Endothelial cell of umbilical vein (primary cell): ENCODE measurements at regions not wholly inside any gene's neighbourhood (a gene's known extent, or its start where the extent isn't known, plus 50 kb on each side); places are given as distances from the start of the nearest gene placed in this dataset.

Experiments
- BruUV-seq: library from RNA; stranded (reverse); fragments of 400-500 nt; replicated peaks from 2 replicates; lab custom pipeline; 2021; lab: Mats Ljungman, UMichigan
- CTCF ChIA-PET: fragments of 300-600, 350-600 bp; sonication (Branson Sonifier 250); formaldehyde crosslinking; loops from one replicate; lab custom pipeline; 2021; ENCODE audit warnings: antibody characterized with exemption, inconsistent platforms; lab: Charles Lee
- POLR2A ChIA-PET: fragments of 300-600, 350-600 bp; sonication (Branson Sonifier 250); formaldehyde crosslinking; loops from one replicate; lab custom pipeline; 2021; ENCODE audit warnings: antibody characterized with exemption, inconsistent platforms; lab: Charles Lee
- DNase-seq: peaks from one replicate; pipeline ENCODE4 v3.0.0-alpha.2; 2011; ENCODE audit warnings: low read depth, low spot score
- FAIRE-seq: peaks from 2 replicates; lab custom pipeline; 2011; peaks lifted over from hg19 to GRCh38; lab: Jason Lieb, UNC
- H2AFZ ChIP-seq: 2 replicates; pipeline ENCODE4 v1.6.0; 2012; ENCODE audit warnings: low read depth, low read length, control low read depth, inconsistent platforms
- H3K27ac ChIP-seq: 2 replicates; pipeline ENCODE4 v1.5.1; 2011; ENCODE audit warnings: low read depth, mild to moderate bottlenecking, control low read depth, low read length, moderate library complexity; ENCODE audit not compliant: insufficient read depth
- H3K27me3 ChIP-seq, 2 experiments: 2 replicates each; pipeline versions ENCODE4 v1.6.0 to v1.6.1; 2011; ENCODE audit warnings: low read length in 2 of 2, mixed read lengths in 1 of 2; ENCODE audit not compliant: control insufficient read depth in 2 of 2, insufficient read depth in 2 of 2
- H3K36me3 ChIP-seq, 2 experiments: 2 replicates in 1 of 2; 3 replicates in 1 of 2; pipeline ENCODE4 v1.5.1; 2011; ENCODE audit warnings: low read length in 2 of 2, mild to moderate bottlenecking in 1 of 2, moderate library complexity in 1 of 2; ENCODE audit not compliant: control insufficient read depth in 2 of 2, insufficient read depth in 2 of 2; ENCODE audit errors: extremely low read depth in 1 of 2
- H3K4me1 ChIP-seq: 3 replicates; pipeline ENCODE4 v1.5.1; 2011; ENCODE audit warnings: mild to moderate bottlenecking, low read length; ENCODE audit not compliant: control insufficient read depth, insufficient read depth; ENCODE audit errors: extremely low read depth
- H3K4me2 ChIP-seq: 2 replicates; pipeline ENCODE4 v1.6.1; 2011; ENCODE audit warnings: low read length, control low read depth, mixed read lengths; ENCODE audit not compliant: insufficient read depth
- H3K4me3 ChIP-seq, 3 experiments: fragments of 200-600 bp in 1 of 3; sonication (generic), shearing (Covaris generic) in 1 of 3; replicated peaks in 1 of 3; 2 replicates each; pipeline ENCODE4 v1.5.1; 2011 to 2016; ENCODE audit warnings: control low read depth in 3 of 3, low read length in 3 of 3, mild to moderate bottlenecking in 2 of 3, inconsistent platforms in 1 of 3, low read depth in 1 of 3, moderate library complexity in 1 of 3; ENCODE audit not compliant: insufficient read depth in 1 of 3
- H3K79me2 ChIP-seq: 2 replicates; pipeline ENCODE4 v1.6.0; 2012; ENCODE audit warnings: low read length, inconsistent platforms; ENCODE audit not compliant: control insufficient read depth, insufficient read depth
- H3K9ac ChIP-seq: replicated peaks from 2 replicates; pipeline ENCODE3; 2011; ENCODE audit warnings: low read length, control low read depth; ENCODE audit not compliant: insufficient read depth; ENCODE audit errors: extremely low read depth
- H3K9me1 ChIP-seq: replicated peaks from 3 replicates; pipeline ENCODE4 v1.6.0; 2011; ENCODE audit warnings: mild to moderate bottlenecking, low read length; ENCODE audit not compliant: control insufficient read depth, insufficient read depth; ENCODE audit errors: extremely low read depth
- H3K9me3 ChIP-seq: replicated peaks from 2 replicates; pipeline ENCODE4 v1.5.1; 2012; ENCODE audit warnings: low read length, inconsistent platforms; ENCODE audit not compliant: control insufficient read depth, insufficient read depth
- H4K20me1 ChIP-seq: replicated peaks from 2 replicates; pipeline ENCODE3; 2011; ENCODE audit warnings: mild to moderate bottlenecking, low read length; ENCODE audit not compliant: control insufficient read depth, insufficient read depth; ENCODE audit errors: extremely low read depth
- EZH2 ChIP-seq: IDR thresholded peaks from 2 replicates; pipeline ENCODE4 v1.6.1; 2012; ENCODE audit warnings: borderline replicate concordance, low read depth, mild to moderate bottlenecking, moderate library complexity, low read length, inconsistent platforms; ENCODE audit not compliant: severe bottlenecking
- FOS ChIP-seq: IDR thresholded peaks from 2 replicates; pipeline ENCODE4 v1.6.1; 2011; ENCODE audit warnings: mild to moderate bottlenecking, low read length, moderate library complexity, borderline replicate concordance; ENCODE audit not compliant: insufficient read depth
- GATA2 ChIP-seq: IDR thresholded peaks from 2 replicates; pipeline ENCODE4 v1.7.0; 2011; ENCODE audit warnings: low read depth, mild to moderate bottlenecking, moderate library complexity, mixed read lengths, low read length; ENCODE audit not compliant: insufficient read length, insufficient read depth
- JUN ChIP-seq: IDR thresholded peaks from 2 replicates; pipeline ENCODE4 v1.6.1; 2011; ENCODE audit warnings: borderline replicate concordance, low read depth; ENCODE audit not compliant: insufficient read length, insufficient read depth
- MYC ChIP-seq: IDR thresholded peaks from one replicate; pipeline ENCODE4 v1.6.1; 2011; ENCODE audit warnings: mild to moderate bottlenecking, low read depth, low read length
- POLR2A ChIP-seq: IDR thresholded peaks from 2 replicates; pipeline ENCODE4 v1.6.1; 2012; ENCODE audit warnings: low read depth, mild to moderate bottlenecking, control low read depth, low read length
- POLR2AphosphoS5 ChIP-seq: IDR thresholded peaks from 2 replicates; pipeline ENCODE4 v1.6.1; 2012; ENCODE audit warnings: low read depth, mild to moderate bottlenecking, control low read depth, low read length, moderate library complexity; ENCODE audit not compliant: insufficient read depth
- dilution Hi-C: fragments of 300-500 bp; cut with MboI; formaldehyde crosslinking; loops from one replicate; pipeline ENCODE4 v1.15.0; 2019; ENCODE audit warnings: low sequenced_read_pairs; ENCODE audit not compliant: extremely low pct_ligation_motif_present
- intact Hi-C: fragments of 100-400 bp; cut with micrococcal nuclease; formaldehyde crosslinking; loops from one replicate; pipeline ENCODE4 v1.10.0; 2022
- TF ChIP-seq, protein P1 (sequence below): IDR thresholded peaks from 2 replicates; pipeline ENCODE4 v1.6.1; 2011; ENCODE audit not compliant: insufficient read depth, insufficient read length
- TF ChIP-seq, protein P2 (sequence below), 2 donors: IDR thresholded peaks; 1 replicate in 1 of 2; 2 replicates in 1 of 2; pipeline ENCODE4 v1.5.1; 2011; ENCODE audit warnings: low read length in 2 of 2, mild to moderate bottlenecking in 2 of 2, moderate library complexity in 2 of 2, control low read depth in 1 of 2, inconsistent platforms in 1 of 2, low read depth in 1 of 2; ENCODE audit not compliant: insufficient read depth in 1 of 2; ENCODE audit errors: extremely low read depth in 1 of 2

DNA sequence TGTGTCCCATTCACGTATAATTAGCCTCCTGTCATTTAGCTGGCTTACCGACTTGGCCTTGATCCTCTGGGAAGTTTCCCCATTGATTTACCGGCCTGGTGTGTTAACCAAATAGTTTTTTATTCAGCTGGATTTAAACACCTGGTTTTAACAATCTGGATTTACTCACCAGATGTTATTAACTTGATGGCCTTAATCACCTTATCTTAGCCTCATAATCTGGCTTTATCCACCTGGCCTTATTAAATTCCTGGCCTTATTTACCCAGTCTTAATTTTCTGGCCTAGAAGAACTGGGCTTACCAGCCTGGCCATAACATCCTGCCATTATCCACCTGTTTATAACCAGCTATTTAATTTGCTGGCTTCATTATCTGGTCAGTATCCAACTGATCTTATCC lies 89.9 kb downstream of the IL12A start:
- intact Hi-C loops = no loop called here
- no peak for FAIRE-seq

DNA sequence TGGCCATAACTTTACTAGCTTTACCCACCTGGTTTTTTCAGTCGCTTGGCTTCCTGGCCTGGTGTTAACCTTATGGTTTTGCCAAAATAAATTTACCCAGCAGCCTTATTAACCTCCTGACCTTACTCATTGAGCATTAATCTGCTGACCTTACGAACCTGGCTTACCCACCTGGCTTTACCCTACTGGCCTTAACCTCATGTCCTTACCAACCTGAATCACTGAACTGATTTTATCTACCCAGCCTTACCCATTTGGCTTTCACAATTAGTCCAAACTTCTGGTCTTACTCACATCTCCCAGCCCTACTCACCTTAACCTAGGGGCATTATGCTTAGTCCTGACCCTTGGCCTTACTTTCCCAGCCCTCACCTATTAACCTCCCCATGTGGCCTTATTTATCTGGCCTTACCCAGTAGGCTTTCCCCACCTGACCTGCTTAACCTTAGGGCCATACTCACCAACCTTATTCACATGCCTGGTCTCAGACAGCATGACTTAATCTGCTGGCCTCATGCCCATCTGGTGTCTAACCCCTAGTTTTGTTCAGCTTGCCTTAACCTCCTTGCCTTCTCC lies 93.4 kb downstream of the IL12A start:
- H3K27me3 ChIP-seq = no peaks in the 10 kb centered on the region
- ChIA-PET CTCF (no interaction called here), POLR2A (no interaction called here)
- no peak overlapping the region for H3K27ac ChIP-seq
- no peak for TF ChIP-seq MYC
- TF ChIP-seq, protein P1, sequence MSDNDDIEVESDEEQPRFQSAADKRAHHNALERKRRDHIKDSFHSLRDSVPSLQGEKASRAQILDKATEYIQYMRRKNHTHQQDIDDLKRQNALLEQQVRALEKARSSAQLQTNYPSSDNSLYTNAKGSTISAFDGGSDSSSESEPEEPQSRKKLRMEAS = no peak
- no peak for TF ChIP-seq GATA2
- TF ChIP-seq EZH2 = no peak
- TF ChIP-seq, protein P2, sequence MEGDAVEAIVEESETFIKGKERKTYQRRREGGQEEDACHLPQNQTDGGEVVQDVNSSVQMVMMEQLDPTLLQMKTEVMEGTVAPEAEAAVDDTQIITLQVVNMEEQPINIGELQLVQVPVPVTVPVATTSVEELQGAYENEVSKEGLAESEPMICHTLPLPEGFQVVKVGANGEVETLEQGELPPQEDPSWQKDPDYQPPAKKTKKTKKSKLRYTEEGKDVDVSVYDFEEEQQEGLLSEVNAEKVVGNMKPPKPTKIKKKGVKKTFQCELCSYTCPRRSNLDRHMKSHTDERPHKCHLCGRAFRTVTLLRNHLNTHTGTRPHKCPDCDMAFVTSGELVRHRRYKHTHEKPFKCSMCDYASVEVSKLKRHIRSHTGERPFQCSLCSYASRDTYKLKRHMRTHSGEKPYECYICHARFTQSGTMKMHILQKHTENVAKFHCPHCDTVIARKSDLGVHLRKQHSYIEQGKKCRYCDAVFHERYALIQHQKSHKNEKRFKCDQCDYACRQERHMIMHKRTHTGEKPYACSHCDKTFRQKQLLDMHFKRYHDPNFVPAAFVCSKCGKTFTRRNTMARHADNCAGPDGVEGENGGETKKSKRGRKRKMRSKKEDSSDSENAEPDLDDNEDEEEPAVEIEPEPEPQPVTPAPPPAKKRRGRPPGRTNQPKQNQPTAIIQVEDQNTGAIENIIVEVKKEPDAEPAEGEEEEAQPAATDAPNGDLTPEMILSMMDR (IDR thresholded peaks at IDR 0.05; ENCODE audit: extremely low read depth in 1 of 2, insufficient read depth in 1 of 2, low read depth in 1 of 2, low read length in 2 of 2) = no peak
- no peak for TF ChIP-seq POLR2A
- no peak for TF ChIP-seq FOS
- TF ChIP-seq JUN = no peak
- no peak for TF ChIP-seq POLR2AphosphoS5
- H3K9ac ChIP-seq = no peak overlapping the region
- no peak for FAIRE-seq
- BruUV-seq = no TSS peak
- intact Hi-C loops = no loop called here
- H3K9me1 ChIP-seq = no peaks in the 10 kb centered on the region
- no peak overlapping the region for H3K4me3 ChIP-seq
- H4K20me1 ChIP-seq = no peaks in the 10 kb centered on the region
- no peak overlapping the region for H3K4me2 ChIP-seq
- no peak for DNase-seq
- no peaks in the 10 kb centered on the region for H3K4me1 ChIP-seq
- no peak overlapping the region for H2AFZ ChIP-seq
- dilution Hi-C loops = no loop called here
- H3K79me2 ChIP-seq = no peaks in the 10 kb centered on the region
- H3K36me3 ChIP-seq = no peaks in the 10 kb centered on the region
- no peaks in the 10 kb centered on the region for H3K9me3 ChIP-seq

More for the DNA sequence above, 89.9 kb downstream of the IL12A start:
- H3K27ac ChIP-seq = no peak overlapping the region
- no peak overlapping the region for H2AFZ ChIP-seq
- dilution Hi-C loops = no loop called here
- no peak for TF ChIP-seq FOS
- TF ChIP-seq GATA2 = no peak
- TF ChIP-seq, protein P2 (IDR thresholded peaks at IDR 0.05; ENCODE audit: extremely low read depth in 1 of 2, insufficient read depth in 1 of 2, low read depth in 1 of 2, low read length in 2 of 2) = no peak
- no peaks in the 10 kb centered on the region for H3K9me3 ChIP-seq
- no peaks in the 10 kb centered on the region for H3K4me1 ChIP-seq
- H3K36me3 ChIP-seq = no peaks in the 10 kb centered on the region
- POLR2A ChIA-PET = no interaction called here
- no peak for DNase-seq
- no peaks in the 10 kb centered on the region for H3K27me3 ChIP-seq
- CTCF ChIA-PET = no interaction called here
- H3K9ac ChIP-seq = no peak overlapping the region
- no peaks in the 10 kb centered on the region for H4K20me1 ChIP-seq
- no peak overlapping the region for H3K4me3 ChIP-seq
- H3K79me2 ChIP-seq = no peaks in the 10 kb centered on the region
- no TSS peak for BruUV-seq
- H3K9me1 ChIP-seq = no peaks in the 10 kb centered on the region
- H3K4me2 ChIP-seq = no peak overlapping the region
